Stimulated activated CD4-positive, alpha-beta T cell treated with anti-CD3 and anti-CD28 coated beads, Interleukin-12 subunit alpha, Interleukin-12 subunit beta, amount 100 ng/mL, for 24 hours (primary cell): ENCODE measurements at regions not wholly inside any gene's neighbourhood (a gene's known extent, or its start where the extent isn't known, plus 50 kb on each side); places are given as distances from the start of the nearest gene placed in this dataset.
"Not testable (repeated sequence)": the region's sequence is repeated elsewhere in the genome, so short reads cannot be mapped to it uniquely, and the experiment has no call there.

Experiments
- DNase-seq, 2 experiments: peaks; one replicate each; pipeline ENCODE4 v3.0.0-alpha.2; 2020; ENCODE audit warnings: low read depth in 2 of 2

GRCh38 chr1:189962181-189962580 is 515.5 kb downstream of the BRINP3 start:
- DNase-seq: no peak

- no peak for DNase-seq
These were observed 507.1 kb downstream of the BRINP3 start for GRCh38 chr1:189970331-189971230.

GRCh38 chr1:189971656-189972055 is 506.0 kb downstream of the BRINP3 start:
- DNase-seq: no peak

- DNase-seq: no peak
These were observed 500.5 kb downstream of the BRINP3 start for GRCh38 chr1:189977184-189977583.

GRCh38 chr1:189983166-189983890 is 494.3 kb downstream of the BRINP3 start:
- DNase-seq: no peak

GRCh38 chr1:189986516-189986915 is 491.1 kb downstream of the BRINP3 start:
- DNase-seq: no peak

GRCh38 chr1:189987509-189987908 is 490.2 kb downstream of the BRINP3 start:
- DNase-seq: no peak

DNA sequence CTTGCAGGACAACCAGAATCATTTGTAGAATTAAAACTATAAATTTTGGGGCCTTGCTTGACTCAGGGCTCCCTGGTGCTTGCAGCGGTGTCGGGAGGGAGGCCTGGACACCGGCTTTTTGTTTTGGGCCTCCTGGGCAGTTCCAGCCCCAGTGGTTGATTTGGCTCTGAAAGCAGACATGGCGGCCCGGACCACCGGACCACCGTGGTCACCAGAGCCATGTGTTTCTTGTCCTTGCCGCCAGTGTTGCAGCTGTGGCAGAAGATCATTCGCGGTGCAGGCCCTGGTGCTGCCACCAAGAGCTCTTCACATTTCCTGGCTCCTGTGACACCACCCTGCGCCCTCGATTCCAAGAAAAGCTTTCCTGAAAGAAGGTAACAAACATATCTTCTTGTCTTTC is 484.8 kb downstream of the BRINP3 start:
- no peak for DNase-seq

DNA sequence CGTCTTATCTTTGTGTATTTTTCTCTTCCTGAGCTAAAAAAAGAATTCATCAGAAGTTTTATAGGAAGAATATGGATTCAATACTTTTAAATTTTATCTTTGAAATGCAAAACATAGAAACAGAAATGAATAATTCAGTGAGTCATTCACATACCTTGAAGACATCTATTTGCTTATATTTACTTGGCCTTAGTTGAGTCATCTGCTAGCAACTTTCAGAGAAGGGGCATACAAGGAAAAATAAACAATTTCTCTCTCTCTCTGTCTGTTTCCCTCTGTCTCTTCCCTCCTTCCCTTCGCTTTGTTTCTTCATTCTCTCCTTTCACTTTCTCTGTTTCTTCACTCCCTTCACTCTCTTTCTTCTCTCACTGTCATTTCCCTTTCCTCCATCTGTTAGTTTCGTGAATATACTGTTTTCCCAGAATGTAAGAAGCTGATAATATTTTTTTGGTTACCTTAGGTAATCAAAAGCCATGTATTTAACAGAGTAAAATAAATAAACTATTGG is 477.2 kb downstream of the BRINP3 start:
- DNase-seq: no peak

DNA sequence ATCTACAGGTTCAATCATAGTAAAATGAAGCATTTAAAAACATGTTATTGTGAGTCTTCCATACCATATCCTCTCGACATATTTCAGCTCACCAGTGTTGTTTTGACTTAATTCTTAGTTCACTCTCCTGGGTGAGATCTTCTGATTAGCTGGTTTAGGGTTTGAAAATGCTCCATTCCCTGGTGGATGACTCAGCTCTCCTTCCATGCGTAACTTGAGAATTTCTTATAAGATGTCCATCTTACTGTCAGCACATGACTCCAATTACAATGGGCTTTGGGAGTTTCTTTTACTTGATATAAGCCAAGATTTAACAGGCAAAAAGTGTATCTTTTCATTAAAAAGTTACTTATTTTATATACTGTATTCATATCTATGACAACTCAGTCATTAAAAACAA is 476.5 kb downstream of the BRINP3 start:
- no peak for DNase-seq

- DNase-seq: no peak
These were observed 474.3 kb downstream of the BRINP3 start for GRCh38 chr1:190003376-190003775.

DNA sequence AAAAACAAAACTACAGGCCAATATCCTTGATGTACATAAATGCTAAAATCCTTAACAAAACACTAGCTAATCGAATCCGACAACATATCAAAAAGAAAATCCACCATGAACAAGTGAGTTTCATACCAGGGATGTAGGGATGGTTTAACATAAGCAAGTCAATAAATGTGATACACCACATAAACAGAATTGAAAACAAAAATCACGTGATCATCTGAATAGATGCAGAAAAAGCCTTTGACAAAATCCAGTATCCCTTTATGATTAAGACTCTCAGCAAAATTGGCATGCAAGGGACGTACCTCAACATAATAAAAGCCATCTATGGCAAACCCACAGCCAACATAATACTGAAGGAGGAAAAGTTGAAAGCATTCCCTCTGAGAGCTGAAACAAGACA is 466.1 kb downstream of the BRINP3 start:
- DNase-seq: no peak

DNA sequence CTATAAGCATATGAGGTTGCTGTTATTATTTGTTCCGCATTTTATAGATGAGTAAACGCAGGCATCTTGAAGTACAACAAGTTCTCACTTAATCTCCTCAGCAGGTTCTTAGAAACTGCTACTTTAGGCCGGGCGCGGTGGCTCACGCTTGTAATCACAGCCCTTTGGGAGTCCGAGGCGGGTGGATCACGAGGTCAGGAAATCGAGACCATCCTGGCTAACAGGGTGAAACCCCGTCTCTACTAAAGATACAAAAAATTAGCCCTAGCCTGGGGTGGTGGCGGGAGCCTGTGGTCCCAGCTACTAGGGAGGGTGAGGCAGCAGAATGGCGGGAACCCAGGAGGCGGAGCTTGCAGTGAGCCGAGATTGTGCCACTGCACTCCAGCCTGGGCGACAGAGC is 458.5 kb downstream of the BRINP3 start:
- DNase-seq: not testable (repeated sequence)

DNA sequence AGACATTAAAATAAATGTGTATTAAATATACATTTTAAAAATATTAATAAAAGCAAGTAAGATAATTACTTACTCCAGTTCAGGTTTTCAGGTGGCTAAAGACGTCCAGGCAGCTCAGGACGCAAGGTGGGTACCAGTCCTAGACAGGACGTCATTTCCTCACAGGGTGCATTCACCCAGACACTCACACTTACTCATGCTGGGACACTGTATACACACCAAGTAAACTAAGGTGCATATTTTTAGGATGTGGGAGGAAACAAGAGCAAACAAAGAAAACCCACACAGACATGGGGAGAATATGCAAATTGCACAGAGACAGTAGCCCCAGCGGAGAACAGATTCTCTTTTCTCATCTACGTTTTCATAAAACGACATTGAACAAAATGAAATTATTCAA is 457.9 kb downstream of the BRINP3 start:
- no peak for DNase-seq

GRCh38 chr1:190022709-190023108 is 455.0 kb downstream of the BRINP3 start:
- DNase-seq: no peak

DNA sequence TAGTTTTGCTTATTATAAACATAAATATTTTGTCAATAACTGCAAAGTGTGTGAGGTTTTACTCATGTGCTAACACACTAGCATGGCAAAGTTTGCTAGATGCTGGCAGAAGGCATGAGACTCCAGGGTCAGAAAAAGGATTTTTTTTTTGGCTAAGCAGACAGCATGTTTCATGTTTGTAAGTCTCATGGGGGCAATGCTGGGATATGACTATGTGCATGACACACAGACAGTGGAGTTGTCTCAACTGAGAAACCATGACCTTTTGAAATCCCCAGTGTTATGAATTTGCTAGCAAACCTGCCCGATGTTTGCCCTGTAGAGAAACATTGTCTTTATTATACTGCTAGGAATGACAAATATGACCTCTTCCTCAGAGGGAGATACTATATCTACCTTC is 448.2 kb downstream of the BRINP3 start:
- no peak for DNase-seq

GRCh38 chr1:190043655-190044054 is 434.0 kb downstream of the BRINP3 start:
- DNase-seq: no peak

DNA sequence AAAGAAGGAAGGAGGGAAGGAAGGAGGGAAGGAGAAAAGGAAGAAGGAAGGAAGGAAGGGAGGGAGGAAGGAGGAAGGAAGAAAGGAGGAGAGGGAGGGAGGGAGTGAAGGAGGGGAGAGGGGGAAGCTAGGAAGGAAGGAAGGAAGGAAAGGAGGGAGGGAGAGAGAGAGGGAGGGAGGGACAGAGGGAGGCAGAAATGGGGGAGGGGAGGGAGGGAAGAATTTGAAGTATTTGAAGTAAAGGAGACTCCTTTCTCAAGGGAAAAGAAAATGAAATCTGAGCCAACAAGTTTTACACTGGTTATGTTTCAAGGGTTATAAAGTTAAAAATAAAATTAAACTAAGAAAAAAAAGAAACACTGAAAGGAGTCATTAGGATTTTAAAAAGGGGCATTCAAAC is 431.4 kb downstream of the BRINP3 start:
- DNase-seq: no peak
